Mucosa of descending colon (tissue), 3 donors: ENCODE measurements at regions not wholly inside any gene's neighbourhood (a gene's known extent, or its start where the extent isn't known, plus 50 kb on each side); places are given as distances from the start of the nearest gene placed in this dataset.

ENCODE experiments used
- ATAC-seq: fragments of 200-7000 bp; cut with Tn5 transposase; one replicate; pipeline ENCODE4 v1.9.1; 2020; ENCODE audit warnings: mild to moderate bottlenecking, moderate library complexity
- DNase-seq, 3 donors: peaks; one replicate each; pipeline ENCODE4 v3.0.0-alpha.2; 2020
- H3K36me3 ChIP-seq: fragments of 200-600 bp; one replicate; pipeline ENCODE4 v1.8.0; 2021; ENCODE audit warnings: low read depth, mild to moderate bottlenecking
- H3K4me1 ChIP-seq: fragments of 200-600 bp; one replicate; pipeline ENCODE4 v1.8.0; 2021; ENCODE audit warnings: low read depth, mild to moderate bottlenecking
- H3K4me3 ChIP-seq: fragments of 200-600 bp; one replicate; pipeline ENCODE4 v1.8.0; 2021; ENCODE audit warnings: mild to moderate bottlenecking
- H3K9me3 ChIP-seq: fragments of 200-600 bp; one replicate; pipeline ENCODE4 v1.8.0; 2021; ENCODE audit warnings: mild to moderate bottlenecking
- CTCF ChIP-seq: fragments of 200-600 bp; IDR thresholded peaks from one replicate; pipeline ENCODE4 v1.8.0; 2022; ENCODE audit warnings: antibody characterized with exemption, mild to moderate bottlenecking
- intact Hi-C, 2 donors: fragments of 100-400 bp; cut with DNase I in 1 of 2; cut with micrococcal nuclease in 1 of 2; formaldehyde crosslinking; loops; one replicate each; pipeline versions ENCODE4 v1.11.0 to v1.11.1; 2022; cut with DNase I, micrococcal nuclease
- donor health status: DM: no; HTN: no; CAD: no; lungs with moderate emphysema.
- donor health status: DM: no; HTN: no; CAD: no.
- donor health status: DM: no; HTN: yes; CAD: no.

GRCh38 chr5:20114526-20114925, 126.5 kb upstream of the CDH18 start:
- Histone ChIP-seq H3K36me3 (no peaks in the 10 kb centered on the region), H3K4me1 (no peaks in the 10 kb centered on the region), H3K4me3 (no peak overlapping the region), H3K9me3 (peaks cover 5% of the 10 kb centered on the region)
- TF ChIP-seq CTCF: no peak
- no peak for ATAC-seq
- DNase-seq: no peak
- intact Hi-C loops: no loop called here

- intact Hi-C loops: no loop called here
- no peak for TF ChIP-seq CTCF
- H3K4me3 ChIP-seq: no peak overlapping the region
- H3K36me3 ChIP-seq: no peaks in the 10 kb centered on the region
- DNase-seq (no peak), ATAC-seq (no peak)
- no peaks in the 10 kb centered on the region for H3K4me1 ChIP-seq
- H3K9me3 ChIP-seq: peaks cover 5% of the 10 kb centered on the region
These were observed 125.9 kb upstream of the CDH18 start for GRCh38 chr5:20113931-20114330.

GRCh38 chr5:20113031-20113715, 125.2 kb upstream of the CDH18 start:
- peaks cover 5% of the 10 kb centered on the region for H3K9me3 ChIP-seq
- no peak for TF ChIP-seq CTCF
- no peak overlapping the region for H3K4me3 ChIP-seq
- intact Hi-C loops: no loop called here
- ATAC-seq (no peak), DNase-seq (no peak)
- no peaks in the 10 kb centered on the region for H3K36me3 ChIP-seq
- no peaks in the 10 kb centered on the region for H3K4me1 ChIP-seq

- DNase-seq (no peak), ATAC-seq (no peak)
- intact Hi-C loops: no loop called here
These were observed 121.3 kb upstream of the CDH18 start for GRCh38 chr5:20109326-20109725.

GRCh38 chr5:20105915-20106314, 117.9 kb upstream of the CDH18 start:
- no peak for DNase-seq
- intact Hi-C loops: no loop called here
- TF ChIP-seq CTCF: no peak
- no peak for ATAC-seq
- Histone ChIP-seq H3K4me1 (no peaks in the 10 kb centered on the region), H3K36me3 (no peaks in the 10 kb centered on the region), H3K4me3 (no peak overlapping the region), H3K9me3 (peaks cover 11% of the 10 kb centered on the region)

More at GRCh38 chr5:20109326-20109725, 121.3 kb upstream of the CDH18 start:
- Histone ChIP-seq H3K4me1 (no peaks in the 10 kb centered on the region), H3K36me3 (no peaks in the 10 kb centered on the region), H3K4me3 (no peak overlapping the region), H3K9me3 (peaks cover 7% of the 10 kb centered on the region)
- no peak for TF ChIP-seq CTCF

GRCh38 chr5:20102293-20102692, 114.3 kb upstream of the CDH18 start:
- no peak overlapping the region for H3K4me3 ChIP-seq
- intact Hi-C loops: no loop called here
- TF ChIP-seq CTCF: no peak
- no peaks in the 10 kb centered on the region for H3K4me1 ChIP-seq
- H3K36me3 ChIP-seq: no peaks in the 10 kb centered on the region
- DNase-seq (no peak), ATAC-seq (no peak)
- peaks cover 10% of the 10 kb centered on the region for H3K9me3 ChIP-seq
